NT2/D1 (cell line): ENCODE measurements at regions not wholly inside any gene's neighbourhood (a gene's known extent, or its start where the extent isn't known, plus 50 kb on each side); places are given as distances from the start of the nearest gene placed in this dataset.

Experiments used
- DNase-seq: peaks from one replicate; pipeline ENCODE4 v3.0.0-alpha.2; 2011; ENCODE audit warnings: low read depth, low spot score
- H3K27me3 ChIP-seq: 2 replicates; pipeline ENCODE4 v1.6.0; 2011; ENCODE audit warnings: mild to moderate bottlenecking; ENCODE audit not compliant: insufficient read length, insufficient read depth
- H3K36me3 ChIP-seq: 2 replicates; pipeline ENCODE4 v1.6.1; 2011; ENCODE audit warnings: mild to moderate bottlenecking, low read length, mixed read lengths; ENCODE audit not compliant: insufficient read depth, insufficient read length
- H3K4me1 ChIP-seq: 2 replicates; pipeline ENCODE4 v1.5.1; 2011; ENCODE audit not compliant: insufficient read depth, insufficient read length
- H3K4me3 ChIP-seq: 2 replicates; pipeline ENCODE4 v1.5.1; 2011; ENCODE audit warnings: low read depth; ENCODE audit not compliant: insufficient read length
- H3K9ac ChIP-seq: 2 replicates; pipeline ENCODE4 v1.6.0; 2011; ENCODE audit warnings: low read depth; ENCODE audit not compliant: insufficient read length
- H3K9me3 ChIP-seq: 2 replicates; pipeline ENCODE4 v1.5.1; 2011; ENCODE audit warnings: mild to moderate bottlenecking, low read length; ENCODE audit not compliant: insufficient read depth
- SUZ12 ChIP-seq: IDR thresholded peaks from 2 replicates; pipeline ENCODE4 v1.6.1; 2011; ENCODE audit not compliant: insufficient read length, insufficient read depth; ENCODE audit errors: extremely low read depth
- YY1 ChIP-seq: IDR thresholded peaks from 2 replicates; pipeline ENCODE4 v1.6.1; 2011; ENCODE audit not compliant: insufficient read length, insufficient read depth
- ZNF274 ChIP-seq: IDR thresholded peaks from 2 replicates; pipeline ENCODE4 v1.6.1; 2011; ENCODE audit warnings: mild to moderate bottlenecking, low read depth, low read length

DNA sequence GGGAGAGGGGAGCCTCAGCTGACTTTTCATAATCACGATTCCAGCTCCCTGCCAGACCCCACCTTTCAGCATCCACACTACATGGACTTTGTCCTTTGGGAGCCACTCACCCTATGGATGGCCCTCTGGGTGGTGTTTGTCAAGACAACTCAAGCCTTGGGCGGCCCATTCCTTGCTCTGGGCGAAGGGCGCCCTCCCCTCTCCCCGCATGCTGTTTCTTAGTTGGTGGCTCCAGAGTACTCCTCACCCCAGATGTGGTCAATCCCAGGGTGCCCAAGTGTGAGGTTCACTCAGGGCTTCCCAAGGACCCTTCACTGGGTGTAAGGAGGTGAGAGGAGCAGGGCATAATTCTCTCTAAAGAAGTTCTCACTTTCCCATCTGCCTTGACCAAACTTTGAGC is 710.0 kb downstream of the QKI start:
- Histone ChIP-seq H3K36me3 (no peaks in the 10 kb centered on the region), H3K4me3 (no peak overlapping the region), H3K27me3 (no peaks in the 10 kb centered on the region), H3K9ac (no peak overlapping the region), H3K9me3 (no peaks in the 10 kb centered on the region), H3K4me1 (no peaks in the 10 kb centered on the region)
- DNase-seq: no peak
- TF ChIP-seq SUZ12 (no peak), ZNF274 (no peak), YY1 (no peak)

DNA sequence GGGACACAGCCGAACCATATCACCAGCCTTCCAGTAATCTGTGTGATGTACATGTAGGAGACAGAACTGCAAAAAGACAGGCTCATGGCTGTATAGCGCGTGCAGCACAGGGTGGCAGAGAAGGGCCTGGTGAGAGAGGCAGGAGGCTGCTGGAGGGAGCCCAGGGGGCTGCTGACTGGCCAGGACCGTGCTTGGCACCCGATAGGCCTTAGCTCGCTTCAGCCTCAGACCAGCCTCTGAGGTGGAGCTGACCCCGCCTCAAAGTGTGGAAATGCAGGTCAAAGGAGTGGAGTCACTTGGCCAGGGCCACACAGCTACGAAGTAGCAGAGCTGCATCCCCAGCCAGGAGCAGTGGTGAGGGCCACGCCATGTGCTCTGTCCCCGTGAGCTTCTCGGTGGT is 707.6 kb downstream of the QKI start:
- H3K9me3 ChIP-seq: no peaks in the 10 kb centered on the region
- H3K36me3 ChIP-seq: no peaks in the 10 kb centered on the region
- no peak for DNase-seq
- no peak for TF ChIP-seq SUZ12
- TF ChIP-seq YY1: no peak
- TF ChIP-seq ZNF274: no peak
- no peaks in the 10 kb centered on the region for H3K4me1 ChIP-seq
- H3K27me3 ChIP-seq: no peaks in the 10 kb centered on the region
- H3K4me3 ChIP-seq: no peak overlapping the region
- no peak overlapping the region for H3K9ac ChIP-seq

DNA sequence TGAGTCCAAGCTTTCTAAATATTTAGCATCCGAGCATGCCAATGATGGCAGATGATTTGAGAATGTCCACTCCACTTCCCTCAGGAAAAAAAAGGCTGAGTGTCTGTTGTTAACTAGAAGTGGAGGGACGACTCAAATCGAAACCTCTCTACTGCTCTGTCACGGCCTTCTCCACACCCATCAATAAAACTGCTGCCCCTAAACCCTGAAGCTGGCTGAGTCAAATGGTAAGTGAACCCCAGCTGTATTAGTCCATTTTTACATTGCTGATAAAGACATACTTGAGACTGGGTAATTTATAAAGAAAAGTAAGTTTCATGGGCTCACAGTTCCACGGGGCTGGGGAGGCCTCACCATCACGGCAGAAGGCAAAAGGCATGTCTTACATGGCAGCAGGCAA is 707.0 kb downstream of the QKI start:
- H3K36me3 ChIP-seq: no peaks in the 10 kb centered on the region
- no peaks in the 10 kb centered on the region for H3K4me1 ChIP-seq
- DNase-seq: no peak
- H3K4me3 ChIP-seq: no peak overlapping the region
- H3K9me3 ChIP-seq: no peaks in the 10 kb centered on the region
- TF ChIP-seq ZNF274: no peak
- no peak for TF ChIP-seq SUZ12
- no peak for TF ChIP-seq YY1
- H3K27me3 ChIP-seq: no peaks in the 10 kb centered on the region
- H3K9ac ChIP-seq: no peak overlapping the region

DNA sequence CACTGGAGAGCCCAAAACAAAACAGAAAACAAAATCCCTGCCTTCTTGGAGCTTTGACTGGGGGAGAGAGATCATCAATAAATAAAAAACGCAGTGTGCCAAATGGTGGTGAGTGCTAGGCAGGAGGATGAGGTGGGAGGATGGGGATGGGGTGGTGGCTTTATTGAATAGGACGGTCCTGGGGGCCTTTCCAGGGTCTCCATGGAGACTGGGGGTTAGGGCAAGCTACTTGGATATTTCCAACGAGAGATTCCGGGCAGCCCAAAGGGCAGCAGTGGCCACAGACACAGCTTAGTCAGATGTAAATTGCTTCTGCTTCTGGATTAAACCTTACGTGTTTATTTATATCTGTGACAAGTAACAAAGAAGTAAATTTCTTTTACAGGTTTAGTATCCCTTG is 700.1 kb downstream of the QKI start:
- Histone ChIP-seq H3K27me3 (no peaks in the 10 kb centered on the region), H3K4me1 (no peaks in the 10 kb centered on the region), H3K9me3 (no peaks in the 10 kb centered on the region), H3K4me3 (no peak overlapping the region), H3K9ac (no peak overlapping the region), H3K36me3 (no peaks in the 10 kb centered on the region)
- TF ChIP-seq SUZ12 (no peak), ZNF274 (no peak), YY1 (no peak)
- no peak for DNase-seq

DNA sequence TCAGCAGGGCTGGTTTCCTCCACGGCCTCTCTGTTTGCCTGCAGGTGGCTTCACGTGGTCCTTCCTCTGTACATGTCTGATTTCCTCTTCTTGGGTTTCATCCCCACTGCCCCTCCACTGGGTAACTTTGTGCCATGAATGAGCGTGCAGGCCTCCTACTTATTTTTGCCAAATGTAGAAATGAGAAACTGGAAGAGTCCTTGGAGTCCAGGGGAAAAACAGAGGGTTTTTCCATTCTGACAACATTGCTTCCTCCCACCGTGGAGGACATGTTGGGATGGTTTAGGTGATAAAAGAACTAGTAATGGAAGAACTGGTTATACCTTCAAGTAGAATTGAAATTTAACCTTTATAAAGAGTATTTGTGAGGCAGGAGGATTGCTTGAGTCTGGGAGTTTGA is 699.5 kb downstream of the QKI start:
- Histone ChIP-seq H3K36me3 (no peaks in the 10 kb centered on the region), H3K27me3 (no peaks in the 10 kb centered on the region), H3K9me3 (no peaks in the 10 kb centered on the region), H3K4me3 (no peak overlapping the region), H3K9ac (no peak overlapping the region), H3K4me1 (no peaks in the 10 kb centered on the region)
- no peak for DNase-seq
- no peak for TF ChIP-seq SUZ12
- no peak for TF ChIP-seq ZNF274

DNA sequence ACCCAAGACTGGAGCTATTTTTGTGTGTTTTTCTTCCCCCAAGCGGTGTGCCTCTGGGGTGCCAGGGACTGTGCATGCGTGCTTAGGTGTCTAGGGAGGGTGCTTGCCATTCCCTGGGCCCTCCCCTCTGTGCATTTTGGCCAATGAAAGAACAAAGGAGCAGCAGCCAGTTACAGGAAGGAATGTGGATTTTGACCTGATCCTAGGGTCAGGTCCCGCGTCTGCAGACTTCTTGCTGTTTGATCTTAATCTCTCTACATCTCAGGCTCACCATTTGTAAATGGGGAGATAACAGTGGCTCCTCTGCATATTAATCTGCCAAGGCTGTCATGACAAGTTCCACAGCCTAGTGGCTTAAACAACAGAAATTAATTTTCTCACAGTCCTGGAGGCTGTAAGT is 699.1 kb downstream of the QKI start:
- TF ChIP-seq YY1 (no peak), SUZ12 (no peak), ZNF274 (no peak)
- no peaks in the 10 kb centered on the region for H3K4me1 ChIP-seq
- no peak for DNase-seq
- no peak overlapping the region for H3K4me3 ChIP-seq
- no peaks in the 10 kb centered on the region for H3K27me3 ChIP-seq
- no peaks in the 10 kb centered on the region for H3K36me3 ChIP-seq
- H3K9ac ChIP-seq: no peak overlapping the region
- no peaks in the 10 kb centered on the region for H3K9me3 ChIP-seq

DNA sequence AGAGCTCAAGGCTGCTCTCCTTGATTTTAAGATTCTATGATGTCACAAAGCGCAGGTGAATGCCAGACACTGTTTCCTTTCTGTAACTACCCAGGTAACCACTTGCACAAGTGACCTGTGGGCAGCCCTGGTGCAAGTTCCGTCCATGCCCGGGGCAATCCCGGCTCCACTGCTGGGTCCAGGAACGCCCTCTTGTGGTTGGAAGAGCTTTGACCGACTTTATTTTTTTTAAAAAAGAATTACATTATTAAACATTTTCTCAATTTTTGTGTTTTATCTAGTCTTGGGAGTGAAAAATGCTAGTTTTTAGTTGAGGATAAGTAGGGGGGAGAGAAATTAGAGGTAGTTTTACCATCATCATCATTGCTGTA is 695.2 kb downstream of the QKI start:
- Histone ChIP-seq H3K27me3 (no peaks in the 10 kb centered on the region), H3K4me3 (no peak overlapping the region), H3K9ac (no peak overlapping the region), H3K36me3 (no peaks in the 10 kb centered on the region), H3K9me3 (no peaks in the 10 kb centered on the region), H3K4me1 (no peaks in the 10 kb centered on the region)
- DNase-seq: no peak
- TF ChIP-seq YY1: no peak
- no peak for TF ChIP-seq SUZ12
- TF ChIP-seq ZNF274: no peak

DNA sequence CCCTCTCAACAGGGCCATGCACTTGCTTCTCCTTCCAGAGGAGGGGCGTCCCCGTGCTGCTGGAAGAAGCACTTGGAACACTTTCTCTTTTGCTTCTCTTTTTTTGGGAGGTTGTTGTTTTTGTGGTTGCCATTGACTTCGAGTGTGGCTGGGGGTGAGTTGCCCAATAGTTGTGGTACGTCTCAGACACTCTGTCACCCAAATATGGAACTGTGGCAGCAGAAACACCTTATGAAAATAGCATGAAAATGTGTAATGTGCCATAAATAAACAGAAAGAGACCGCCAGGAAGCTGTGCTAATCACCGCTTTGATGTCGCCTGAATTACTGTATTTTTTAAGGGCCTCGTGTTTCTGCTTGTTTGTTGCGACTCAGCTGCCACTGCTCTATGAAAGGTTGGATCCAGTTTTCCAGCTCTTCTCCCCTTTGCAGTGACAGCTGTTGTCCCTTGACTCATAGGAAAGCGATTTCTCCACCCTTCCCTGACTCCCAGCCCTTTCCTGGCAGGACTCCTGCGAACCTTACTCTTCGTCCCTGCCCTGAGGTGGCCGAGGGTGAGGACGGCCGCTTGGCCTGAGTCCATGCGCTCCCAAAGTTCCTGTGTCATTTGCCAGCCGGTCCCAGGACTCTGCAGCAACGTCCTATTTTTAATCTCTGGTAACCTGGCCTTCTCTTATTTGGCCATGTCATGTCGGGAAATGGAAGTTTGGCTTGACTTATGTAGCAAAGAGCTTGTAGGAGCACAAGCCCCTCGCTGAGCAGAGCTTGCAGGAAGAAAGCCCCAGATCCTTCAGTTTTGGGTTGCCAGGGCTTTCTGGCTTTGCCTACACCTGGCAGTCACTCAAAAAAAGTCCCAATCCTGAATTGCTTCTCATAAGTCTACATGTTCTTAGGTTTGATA is 694.6 kb downstream of the QKI start:
- Histone ChIP-seq H3K9me3 (no peaks in the 10 kb centered on the region), H3K4me3 (no peak overlapping the region), H3K9ac (no peak overlapping the region), H3K4me1 (no peaks in the 10 kb centered on the region), H3K36me3 (no peaks in the 10 kb centered on the region), H3K27me3 (no peaks in the 10 kb centered on the region)
- no peak for DNase-seq
- TF ChIP-seq YY1 (no peak), SUZ12 (no peak), ZNF274 (no peak)
